HG03139 (cell line): ENCODE measurements at regions not wholly inside any gene's neighbourhood (a gene's known extent, or its start where the extent isn't known, plus 50 kb on each side); places are given as distances from the start of the nearest gene placed in this dataset.
"Not testable (repeated sequence)": the region's sequence is repeated elsewhere in the genome, so short reads cannot be mapped to it uniquely, and the experiment has no call there.

Source experiments
- ATAC-seq: cut with Tn5 transposase; IDR thresholded peaks from one replicate; pipeline ENCODE4 v1.9.1; 2021; ENCODE audit not compliant: unreplicated experiment

- ATAC-seq = not testable (repeated sequence)
Measured at GRCh38 chr15:20309966-20310365, 231.6 kb downstream of the GOLGA6L6 start.

DNA sequence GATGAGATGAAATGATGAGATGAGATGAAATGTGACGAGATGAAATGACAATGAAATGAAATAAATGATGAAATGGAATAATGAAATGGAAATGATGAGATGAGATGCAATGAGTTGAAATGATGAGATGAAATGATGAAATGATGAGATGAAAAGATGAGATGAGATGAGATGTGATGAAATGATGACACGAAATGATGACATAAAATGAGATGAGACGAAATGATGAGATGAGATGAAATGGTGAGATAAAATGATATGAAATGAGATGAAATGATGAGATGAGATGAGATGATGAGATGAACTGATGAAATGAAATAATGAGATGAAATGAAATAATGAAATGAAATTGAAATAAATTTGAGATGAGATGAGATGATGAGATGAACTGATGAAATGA lies 232.2 kb downstream of the GOLGA6L6 start:
- ATAC-seq = not testable (repeated sequence)

- ATAC-seq = not testable (repeated sequence)
Measured at GRCh38 chr15:20308027-20308690, 233.4 kb downstream of the GOLGA6L6 start.

- ATAC-seq = not testable (repeated sequence)
Measured at GRCh38 chr15:20307137-20307536, 234.5 kb downstream of the GOLGA6L6 start.

DNA sequence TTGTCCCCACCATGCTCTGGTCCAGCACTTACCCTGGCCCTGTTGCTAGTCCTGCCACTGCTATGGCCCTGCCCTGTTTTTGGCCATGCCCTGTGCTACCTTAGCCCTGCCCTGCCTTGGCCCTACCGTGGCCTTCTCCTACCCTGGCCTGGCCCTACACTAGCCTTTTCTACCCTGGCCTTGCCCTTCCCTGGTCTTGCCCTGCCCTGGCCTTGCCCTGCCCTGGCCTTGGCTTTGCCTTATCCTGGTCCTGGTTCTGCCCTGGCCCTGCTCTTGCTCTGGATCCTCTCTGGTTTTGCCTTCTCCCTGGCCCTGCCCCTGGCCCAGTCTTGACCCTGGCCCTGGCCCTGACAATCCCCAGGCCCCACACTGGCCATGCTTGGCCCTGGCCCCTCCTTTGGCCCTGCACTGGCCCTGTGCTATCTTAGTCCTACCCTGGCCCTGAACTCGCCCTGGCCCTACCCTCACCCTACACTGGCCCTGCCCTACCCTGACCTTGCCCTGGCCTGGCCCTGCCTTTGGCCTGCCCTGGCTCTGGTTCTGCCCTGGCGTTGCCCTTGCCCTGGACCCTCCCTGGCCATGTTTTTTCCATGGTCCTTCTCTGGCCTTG lies 235.0 kb downstream of the GOLGA6L6 start:
- not testable (repeated sequence) for ATAC-seq

DNA sequence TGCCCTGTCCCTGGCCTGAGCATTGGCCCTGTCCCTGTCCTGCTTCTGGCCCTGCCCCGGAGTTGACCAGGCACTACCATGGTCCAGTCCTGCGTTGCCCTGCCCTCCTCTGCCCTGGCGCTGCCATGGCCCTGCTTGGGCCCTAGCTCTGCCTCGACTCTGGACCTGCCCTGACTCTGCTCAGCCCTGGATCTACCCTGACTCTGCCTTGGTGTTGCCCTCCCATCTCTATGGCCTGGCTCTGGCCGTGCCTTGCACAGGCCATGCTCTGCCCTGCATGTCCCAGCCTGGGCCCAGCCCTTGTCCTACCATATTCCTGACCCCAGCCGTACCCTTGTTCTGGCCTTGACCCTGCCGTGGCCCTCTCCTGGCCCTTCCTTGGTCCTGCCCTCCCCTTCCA lies 235.7 kb downstream of the GOLGA6L6 start:
- not testable (repeated sequence) for ATAC-seq

GRCh38 chr15:20305015-20305465 lies 236.6 kb downstream of the GOLGA6L6 start:
- ATAC-seq = not testable (repeated sequence)

GRCh38 chr15:20304282-20305014 lies 237.2 kb downstream of the GOLGA6L6 start:
- not testable (repeated sequence) for ATAC-seq

GRCh38 chr15:20303248-20304171 lies 238.1 kb downstream of the GOLGA6L6 start:
- not testable (repeated sequence) for ATAC-seq

DNA sequence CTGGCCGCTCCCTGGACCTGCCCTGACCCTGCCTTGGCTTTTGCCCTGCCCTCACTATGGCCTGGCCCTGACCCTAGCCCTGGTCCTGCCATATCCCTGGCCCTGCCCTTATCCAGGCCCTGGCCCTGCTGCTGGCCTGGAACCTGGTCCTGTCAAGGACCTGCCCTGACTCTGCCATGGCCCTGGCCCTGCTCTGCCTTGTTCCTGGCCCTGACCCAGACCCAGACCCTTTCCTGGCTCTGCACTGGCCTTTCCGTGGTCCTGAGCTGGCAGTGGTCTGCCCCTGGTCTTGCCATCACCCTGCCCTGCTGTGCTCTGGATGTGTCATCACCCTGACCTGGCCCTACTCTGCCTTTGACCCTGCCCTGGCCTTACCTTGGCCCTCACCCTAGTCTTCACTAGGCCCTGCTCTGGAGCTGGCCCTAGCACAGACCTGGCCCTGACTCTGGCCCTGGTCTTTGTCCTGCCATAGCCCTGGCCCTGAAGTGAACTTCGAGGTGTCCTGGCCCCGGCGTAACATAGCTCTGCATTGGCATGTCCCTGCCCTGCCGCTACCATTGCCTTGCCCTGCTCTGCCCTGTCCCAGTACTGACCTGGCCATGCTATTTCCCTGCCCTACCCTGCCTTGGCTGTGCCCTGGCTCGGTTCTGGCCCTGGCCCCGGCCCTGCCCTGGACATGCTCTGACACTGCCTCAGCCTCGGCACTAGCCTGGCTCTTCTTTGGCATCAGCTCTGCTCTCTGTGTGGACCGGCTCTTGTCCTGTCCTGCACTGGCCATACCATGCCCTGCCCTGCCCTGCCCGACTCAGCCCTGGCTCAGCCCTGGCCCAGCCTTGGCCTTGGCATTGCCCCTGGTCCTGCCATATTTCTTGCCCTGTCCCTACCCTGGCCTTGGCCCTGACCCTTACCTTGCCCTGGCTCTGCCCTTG lies 239.2 kb downstream of the GOLGA6L6 start:
- ATAC-seq = not testable (repeated sequence)

DNA sequence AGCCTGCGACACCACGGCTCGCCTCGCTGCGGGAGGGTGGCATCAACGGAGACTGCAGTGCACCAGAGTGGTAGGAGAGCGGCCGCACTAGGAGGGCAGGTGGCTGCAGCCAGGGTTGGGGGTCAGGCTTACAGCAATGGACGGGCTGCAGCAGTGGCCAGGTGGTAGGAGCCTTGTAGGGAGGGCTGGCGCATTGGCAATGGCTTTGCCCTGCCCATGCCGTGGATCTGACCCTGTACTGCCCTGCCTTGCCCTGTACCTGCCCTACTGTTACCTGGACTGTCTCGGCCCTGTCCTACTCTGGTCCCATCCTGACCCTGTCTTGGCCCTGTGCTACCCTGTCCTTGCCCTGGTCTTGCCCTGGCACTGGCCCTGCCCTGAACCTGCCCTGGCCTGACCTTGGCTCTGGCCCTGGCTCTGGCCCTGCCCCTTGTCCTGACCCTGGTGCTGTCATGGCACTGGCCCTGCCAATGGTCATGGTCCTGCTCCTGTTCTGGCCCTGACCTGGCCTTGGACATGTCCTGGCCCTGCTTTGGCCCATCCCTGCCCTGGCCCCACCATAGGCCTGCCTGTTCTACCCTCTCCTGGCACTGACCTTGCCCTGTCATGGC lies 240.0 kb downstream of the GOLGA6L6 start:
- ATAC-seq = not testable (repeated sequence)

DNA sequence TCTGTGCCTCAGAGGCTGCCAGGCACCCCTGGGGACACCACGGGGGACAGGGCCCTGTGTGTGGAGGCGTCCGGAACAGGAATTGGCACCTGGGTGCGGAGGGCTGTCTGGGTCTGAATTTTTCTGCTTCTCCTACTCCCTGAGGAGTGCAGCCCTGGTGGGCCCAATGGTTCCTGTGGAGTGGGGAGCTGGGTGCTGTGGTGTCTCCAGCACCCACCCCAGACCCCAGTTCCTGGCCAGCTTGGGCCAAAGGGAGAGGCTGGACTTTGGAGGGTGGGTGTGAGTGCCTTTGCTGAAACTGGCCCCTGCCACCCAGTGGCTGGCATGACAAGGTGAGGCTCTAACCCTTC lies 240.6 kb downstream of the GOLGA6L6 start:
- not testable (repeated sequence) for ATAC-seq

DNA sequence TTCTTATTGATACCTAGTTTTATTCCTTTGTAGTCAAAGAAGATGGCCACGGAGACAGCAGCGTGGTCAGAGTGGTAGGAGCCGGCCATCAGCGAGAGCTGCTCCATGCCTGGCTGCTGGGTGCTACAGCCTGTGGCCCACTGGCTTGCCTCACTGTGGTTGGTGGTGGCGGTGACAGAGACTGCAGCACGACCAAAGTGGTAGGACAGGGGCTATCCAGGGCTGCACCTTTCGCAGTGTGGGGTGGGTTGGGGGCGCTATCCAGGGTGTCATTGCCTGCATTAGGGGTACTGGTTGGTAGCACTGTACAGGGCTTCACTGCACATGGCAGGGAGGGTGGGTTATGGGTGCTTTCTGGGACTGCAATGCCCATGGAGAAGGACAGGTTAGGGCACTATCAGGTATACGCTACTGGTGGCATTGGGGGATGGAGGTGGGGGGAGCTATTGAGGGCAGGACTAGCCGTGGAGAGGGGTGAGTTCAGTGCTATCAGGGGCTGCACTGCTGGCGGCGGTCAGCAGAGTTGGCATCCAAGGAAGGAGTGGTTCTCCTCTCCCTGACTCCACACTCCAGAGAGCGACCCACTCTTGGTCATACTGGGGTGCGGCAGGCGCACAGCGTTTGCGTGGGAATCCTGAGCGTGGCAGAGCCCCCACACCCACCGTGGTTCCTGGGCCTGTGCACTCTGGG lies 241.1 kb downstream of the GOLGA6L6 start:
- not testable (repeated sequence) for ATAC-seq

DNA sequence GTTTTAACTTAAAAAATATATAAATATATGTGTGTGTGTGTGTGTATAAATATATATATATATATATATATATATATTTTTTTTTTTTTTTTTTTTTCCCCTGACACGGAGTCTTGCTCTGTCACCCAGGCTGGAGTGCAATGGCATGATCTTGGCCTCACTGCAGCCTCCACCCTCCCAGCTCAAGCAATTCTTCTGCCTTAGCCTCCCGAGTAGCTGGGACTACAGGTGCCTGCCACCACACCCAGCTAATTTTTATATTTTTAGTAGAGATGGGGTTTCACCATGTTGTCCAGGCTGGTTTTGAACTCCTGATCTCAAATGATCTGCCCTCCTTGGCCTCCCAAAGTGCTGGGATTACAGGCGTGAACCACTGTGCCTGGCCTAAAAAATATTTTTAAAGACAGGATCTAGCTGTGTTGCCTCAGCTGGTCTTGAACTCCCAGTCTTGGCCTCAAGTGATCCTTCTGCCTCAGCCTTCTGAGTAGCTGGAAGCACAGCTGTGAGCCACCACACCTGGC lies 243.9 kb downstream of the GOLGA6L6 start:
- ATAC-seq = not testable (repeated sequence)

- ATAC-seq = not testable (repeated sequence)
Measured at GRCh38 chr15:20296261-20296660, 245.3 kb downstream of the GOLGA6L6 start.

DNA sequence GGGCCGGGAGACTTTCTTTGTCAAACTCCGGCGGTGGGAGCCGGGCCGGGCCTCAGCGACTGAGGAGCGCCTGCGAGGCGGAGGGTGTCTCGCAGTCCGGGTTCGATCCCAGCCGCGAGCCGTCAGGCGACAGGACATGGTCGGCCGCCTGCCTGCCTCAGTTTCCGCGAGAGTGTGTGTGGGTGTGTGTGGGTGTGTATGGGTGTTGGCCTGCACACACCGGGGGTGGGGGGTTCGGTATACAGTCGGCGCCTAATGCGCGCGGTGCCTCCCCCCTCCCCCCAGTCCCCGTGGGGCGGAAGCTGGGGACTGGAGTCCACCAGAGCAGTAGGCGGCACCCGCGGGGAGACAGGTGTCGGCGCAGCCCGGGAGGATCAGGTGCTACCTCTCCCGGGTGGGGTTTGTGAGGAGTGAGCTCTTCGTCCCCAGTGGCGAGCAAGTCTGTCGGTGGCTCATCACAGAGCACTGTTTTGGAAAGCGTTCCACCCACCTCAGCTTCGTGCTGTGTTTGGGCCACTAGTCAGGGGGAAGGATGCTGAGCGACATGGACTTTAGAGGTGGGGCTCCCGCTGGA lies 246.3 kb downstream of the GOLGA6L6 start:
- no peak for ATAC-seq

GRCh38 chr15:20294651-20295237 lies 246.9 kb downstream of the GOLGA6L6 start:
- ATAC-seq = no peak
